ENCODE measurements at regions not wholly inside any gene's neighbourhood (a gene's known extent, or its start where the extent isn't known, plus 50 kb on each side); places are given as distances from the start of the nearest gene placed in this dataset.

- TF ChIP-seq POLR2AphosphoS5 (IDR thresholded peaks at IDR 0.05; ENCODE audit: low read depth, low read length) (no peak), KDM5A (IDR thresholded peaks at IDR 0.05; ENCODE audit: borderline replicate concordance, low read length) (no peak), ESRRA (CRISPR knock-in tag; IDR thresholded peaks at IDR 0.05; ENCODE audit: low read depth) (no peak)
Observed at GRCh38 chr11:103547024-103547423, 437.8 kb downstream of the DYNC2H1 start.

All from HepG2 (cell line).